GM12878 (cell line): ENCODE measurements at regions not wholly inside any gene's neighbourhood (a gene's known extent, or its start where the extent isn't known, plus 50 kb on each side); places are given as distances from the start of the nearest gene placed in this dataset.

Source experiments
- ATAC-seq: fragments of 200-7000 bp; cut with Tn5 transposase; 3 replicates; pipeline ENCODE4 v1.9.1; 2020; ENCODE audit warnings: mild to moderate bottlenecking, moderate library complexity
- BruUV-seq: library from RNA; stranded (reverse); fragments of 400-500 nt; replicated peaks from 2 replicates; lab custom pipeline; 2021; lab: Mats Ljungman, UMichigan
- CTCF ChIA-PET: fragments of 300-600 bp; sonication (Branson Sonifier 250); formaldehyde crosslinking; extraction: SDS; loops from one replicate; lab custom pipeline; 2021; ENCODE audit warnings: inconsistent platforms; lab: Yijun Ruan, JAX
- POLR2A ChIA-PET: fragments of 350-600 bp; formaldehyde crosslinking; extraction: SDS; loops from one replicate; lab custom pipeline; 2021; ENCODE audit warnings: inconsistent platforms; lab: Charles Lee
- RAD21 ChIA-PET: fragments of 300-600 bp; sonication (Branson Sonifier 250); formaldehyde crosslinking; loops from one replicate; lab custom pipeline; 2023; ENCODE audit warnings: antibody characterized with exemption; ENCODE audit not compliant: unreplicated experiment; lab: Charles Lee
- SMC1A ChIA-PET: fragments of 300-600 bp; sonication (Branson Sonifier 250); formaldehyde crosslinking; loops from one replicate; lab custom pipeline; 2023; ENCODE audit not compliant: unreplicated experiment, uncharacterized antibody; lab: Charles Lee
- DNase-seq: peaks from one replicate; pipeline ENCODE4 v3.0.0-alpha.2; 2011; ENCODE audit warnings: low read depth, low spot score
- FAIRE-seq: peaks from 3 replicates; lab custom pipeline; 2011; peaks lifted over from hg19 to GRCh38; lab: Jason Lieb, UNC
- H2AFZ ChIP-seq: 2 replicates; pipeline ENCODE4 v1.6.0; 2011; ENCODE audit warnings: low read depth, low read length, control low read depth; ENCODE audit not compliant: control insufficient read depth
- H3K27ac ChIP-seq: 2 replicates; pipeline ENCODE4 v1.5.1; 2011; ENCODE audit warnings: control low read depth; ENCODE audit not compliant: control insufficient read depth, insufficient read depth
- H3K27me3 ChIP-seq, 2 experiments: replicated peaks in 1 of 2; 2 replicates each; pipeline versions ENCODE4 v1.6.0 to v1.6.1; 2011; ENCODE audit warnings: low read length in 1 of 2; ENCODE audit not compliant: control insufficient read depth in 2 of 2, insufficient read depth in 2 of 2
- H3K36me3 ChIP-seq, 2 experiments: 2 replicates each; pipeline ENCODE4 v1.5.1; 2011; ENCODE audit warnings: low read length in 1 of 2; ENCODE audit not compliant: control insufficient read depth in 2 of 2, insufficient read depth in 2 of 2
- H3K4me1 ChIP-seq: 2 replicates; pipeline ENCODE4 v1.6.1; 2011; ENCODE audit warnings: mild to moderate bottlenecking, low read length, moderate library complexity, mixed read lengths; ENCODE audit not compliant: control insufficient read depth, insufficient read depth
- H3K4me2 ChIP-seq: 2 replicates; pipeline ENCODE4 v1.6.0; 2011; ENCODE audit warnings: control low read depth; ENCODE audit not compliant: control insufficient read depth, insufficient read depth
- H3K4me3 ChIP-seq: fragments of 200-600 bp; sonication (generic); 2 replicates; pipeline ENCODE4 v1.5.1; 2016
- H3K79me2 ChIP-seq: 2 replicates; pipeline ENCODE4 v1.6.0; 2011; ENCODE audit warnings: low read length; ENCODE audit not compliant: control insufficient read depth, insufficient read depth
- H3K9ac ChIP-seq: 2 replicates; pipeline ENCODE4 v1.8.0; 2011; ENCODE audit warnings: low read length, control low read depth, mixed read lengths; ENCODE audit not compliant: control insufficient read depth, insufficient read depth
- H3K9me3 ChIP-seq: replicated peaks from 3 replicates; pipeline ENCODE4 v1.5.1; 2011; ENCODE audit warnings: mild to moderate bottlenecking, low read length; ENCODE audit not compliant: control insufficient read depth, insufficient read depth
- H4K20me1 ChIP-seq: 2 replicates; pipeline ENCODE4 v1.6.0; 2011; ENCODE audit not compliant: control insufficient read depth, insufficient read depth
- ASH2L ChIP-seq: fragments of 300-600, 200-600 bp; sonication (generic); IDR thresholded peaks from 2 replicates; pipeline ENCODE4 v1.6.1; 2017; ENCODE audit warnings: low read depth, mild to moderate bottlenecking, borderline replicate concordance
- BACH1 ChIP-seq: fragments of 450-650 bp; IDR thresholded peaks from 2 replicates; pipeline ENCODE4 v1.6.1; 2017; ENCODE audit warnings: mild to moderate bottlenecking, borderline replicate concordance
- CEBPB ChIP-seq, 2 experiments: fragments of 150-350 bp in 1 of 2; IDR thresholded peaks; 2 replicates each; pipeline ENCODE4 v1.6.1; 2012 to 2014; ENCODE audit warnings: low read depth in 2 of 2, low read length in 2 of 2, borderline replicate concordance in 1 of 2, inconsistent platforms in 1 of 2
- CREM ChIP-seq: IDR thresholded peaks from 2 replicates; pipeline ENCODE4 v1.6.1; 2014; ENCODE audit warnings: antibody characterized with exemption, low read depth
- EED ChIP-seq: sonication (generic); IDR thresholded peaks from 2 replicates; pipeline ENCODE4 v1.6.1; 2016; ENCODE audit warnings: antibody characterized with exemption, low read depth
- EZH2 ChIP-seq: IDR thresholded peaks from 2 replicates; pipeline ENCODE4 v1.6.1; 2012; ENCODE audit warnings: low read depth, mild to moderate bottlenecking, control low read depth, inconsistent platforms, low read length, borderline replicate concordance; ENCODE audit not compliant: control insufficient read depth
- HDAC2 ChIP-seq: fragments of 200-600 bp; sonication (generic); IDR thresholded peaks from 2 replicates; pipeline ENCODE4 v1.6.1; 2017
- HDAC6 ChIP-seq: fragments of 200-600 bp; sonication (generic); IDR thresholded peaks from one replicate; pipeline ENCODE4 v1.8.0; 2017; ENCODE audit warnings: antibody characterized with exemption; ENCODE audit not compliant: unreplicated experiment
- IRF5 ChIP-seq: fragments of 450-650 bp; IDR thresholded peaks from 2 replicates; pipeline ENCODE4 v1.6.1; 2017; ENCODE audit warnings: borderline replicate concordance
- JUNB ChIP-seq: IDR thresholded peaks from 2 replicates; pipeline ENCODE4 v1.6.1; 2016; ENCODE audit warnings: antibody characterized with exemption, mild to moderate bottlenecking
- MYC ChIP-seq: IDR thresholded peaks from 2 replicates; pipeline ENCODE4 v1.6.1; 2011; ENCODE audit warnings: mild to moderate bottlenecking, low read length, moderate library complexity, inconsistent platforms; ENCODE audit not compliant: insufficient read depth, insufficient replicate concordance, insufficient read length, severe bottlenecking
- NR2C2 ChIP-seq: IDR thresholded peaks from 2 replicates; pipeline ENCODE4 v1.6.1; 2011; ENCODE audit warnings: borderline replicate concordance, low read depth; ENCODE audit not compliant: control insufficient read depth, insufficient read length
- PKNOX1 ChIP-seq: fragments of 450-650 bp; IDR thresholded peaks from 2 replicates; pipeline ENCODE4 v1.6.1; 2016; ENCODE audit warnings: mild to moderate bottlenecking
- POLR2A ChIP-seq: IDR thresholded peaks from 2 replicates; pipeline ENCODE4 v1.6.1; 2011; ENCODE audit warnings: low read depth, mild to moderate bottlenecking, low read length
- SIN3A ChIP-seq: IDR thresholded peaks from 2 replicates; pipeline ENCODE4 v1.6.1; 2012; ENCODE audit warnings: low read depth, low read length, improper control_type of control experiment
- WRNIP1 ChIP-seq: IDR thresholded peaks from 2 replicates; pipeline ENCODE4 v1.6.1; 2011; ENCODE audit warnings: low read depth, low read length, improper control_type of control experiment, borderline replicate concordance
- ZNF274 ChIP-seq: IDR thresholded peaks from one replicate; pipeline ENCODE4 v1.8.0; 2011; ENCODE audit not compliant: insufficient read length, insufficient read depth
- WGBS: methylation state at CpG from one replicate; pipeline ENCODE4 v1.1.6; 2016; ENCODE audit warnings: low lambda C conversion rate; ENCODE audit not compliant: insufficient replicate concordance, insufficient coverage; ENCODE audit errors: missing lambda C conversion rate; 5-methylcytosine and 5-hydroxymethylcytosine counted together
- in situ Hi-C: fragments of 300-500 bp; cut with MboI; formaldehyde crosslinking; loops from 9 replicates; pipeline ENCODE4 v1.14.3; 2018; ENCODE audit warnings: mixed read lengths
- intact Hi-C: fragments of 100-400 bp; cut with micrococcal nuclease; formaldehyde crosslinking; loops from one replicate; pipeline ENCODE4 v1.14.2; 2022; ENCODE audit not compliant: unreplicated experiment

- SMC1A ChIA-PET, result interaction anchor here (0.6 to 1.7 kb wide), 3 partner anchors 10 to 127 kb away, joined by 3 to 5 read pairs (median 4); no protein-coding TSS in a partner anchor
- Histone ChIP-seq H3K9ac (no peak overlapping the region), H3K27me3 (no peaks in the 10 kb centered on the region; a peak in 1 of 4 replicates), H3K27ac (no peak overlapping the region), H3K36me3 (no peaks in the 10 kb centered on the region), H3K79me2 (no peaks in the 10 kb centered on the region), H4K20me1 (no peaks in the 10 kb centered on the region), H3K9me3 (no peaks in the 10 kb centered on the region), H3K4me3 (no peak overlapping the region), H3K4me2 (no peak overlapping the region), H2AFZ (no peak overlapping the region), H3K4me1 (no peaks in the 10 kb centered on the region)
- WGBS, result 100% methylated on average over 1 of the region's 1 CpG
- DNase-seq, result no peak
- TF ChIP-seq ASH2L, result no peak
- TF ChIP-seq EED, result no peak
- no peak for TF ChIP-seq PKNOX1
- no peak for TF ChIP-seq NR2C2
- no peak for TF ChIP-seq POLR2A
- no peak for TF ChIP-seq BACH1
- intact Hi-C loops (no loop called here), in situ Hi-C loops (no loop called here)
- no peak for ATAC-seq
- CTCF ChIA-PET, result no interaction called here
- no TSS peak for BruUV-seq
- POLR2A ChIA-PET, result interaction anchor here (0.7 kb wide), 1 partner anchor 71 kb away, joined by 6 read pairs; no protein-coding TSS in a partner anchor
- RAD21 ChIA-PET, result interaction anchor here (0.7 kb wide), 1 partner anchor 318 kb away, joined by 3 read pairs; no protein-coding TSS in a partner anchor
- no peak for FAIRE-seq
Observed at GRCh38 chr6:7045746-7046145, 62.0 kb upstream of the RREB1 start.

DNA sequence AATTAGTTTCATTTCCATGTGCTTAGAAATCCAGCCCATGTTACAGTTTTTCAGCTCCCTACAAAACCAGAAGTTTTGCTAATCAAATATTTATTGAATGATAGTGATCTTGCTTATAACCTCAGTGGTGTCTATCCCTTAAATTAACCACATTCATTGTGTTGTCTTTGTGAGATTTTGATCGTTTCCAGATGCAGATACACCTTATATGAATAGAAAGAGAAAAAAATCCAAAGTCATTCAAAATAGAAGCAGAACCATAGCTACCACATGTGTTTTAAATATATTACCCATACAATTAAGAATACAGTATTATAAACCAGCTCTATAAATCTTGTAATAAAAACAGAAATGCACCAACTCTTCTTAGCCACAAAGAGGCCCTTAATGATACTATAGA lies 60.6 kb upstream of the RREB1 start:
- CTCF ChIA-PET, result interaction anchor here (0.7 to 1.8 kb wide), 3 partner anchors 12 to 288 kb away, joined by 3 to 7 read pairs (median 4); no protein-coding TSS in a partner anchor
- H3K36me3 ChIP-seq, result no peaks in the 10 kb centered on the region
- H2AFZ ChIP-seq, result no peak overlapping the region
- no peak overlapping the region for H3K9ac ChIP-seq
- SMC1A ChIA-PET, result interaction anchor here (0.9 to 2.1 kb wide), 6 partner anchors 11 to 148 kb away, joined by 3 to 8 read pairs (median 4); no protein-coding TSS in a partner anchor
- H3K4me3 ChIP-seq, result no peak overlapping the region
- RAD21 ChIA-PET, result interaction anchor here (0.7 to 1.0 kb wide), 3 partner anchors 38 to 249 kb away, joined by 3 to 4 read pairs (median 4); no protein-coding TSS in a partner anchor
- H3K4me2 ChIP-seq, result no peak overlapping the region
- BruUV-seq, result no TSS peak
- intact Hi-C loops (no loop called here), in situ Hi-C loops (no loop called here)
- H3K27me3 ChIP-seq, result peaks cover 0 to 1% of the 10 kb centered on the region in 2 experiments; a peak in 2 of 4 replicates
- H3K79me2 ChIP-seq, result no peaks in the 10 kb centered on the region
- no peak overlapping the region for H3K27ac ChIP-seq
- POLR2A ChIA-PET, result no interaction called here
- no peak for ATAC-seq
- H4K20me1 ChIP-seq, result no peaks in the 10 kb centered on the region
- FAIRE-seq, result no peak
- 0% methylated on average over 1 of the region's 1 CpG for WGBS
- no peak for DNase-seq
- no peaks in the 10 kb centered on the region; the same call in 1 of the 2 replicates for H3K4me1 ChIP-seq
- no peaks in the 10 kb centered on the region for H3K9me3 ChIP-seq
- TF ChIP-seq EZH2, result no peak
- no peak for TF ChIP-seq SIN3A
- TF ChIP-seq IRF5, result no peak
- TF ChIP-seq HDAC2, result no peak
- TF ChIP-seq MYC, result no peak
- TF ChIP-seq HDAC6, result no peak
- no peak for TF ChIP-seq JUNB
- no peak for TF ChIP-seq ZNF274
- no peak for TF ChIP-seq CEBPB (IDR thresholded peaks at IDR 0.05; ENCODE audit: borderline replicate concordance in 1 of 2, low read depth in 2 of 2, low read length in 2 of 2)
- no peak for TF ChIP-seq WRNIP1
- TF ChIP-seq CREM, result no peak
